ENCODE measurements at regions not wholly inside any gene's neighbourhood (a gene's known extent, or its start where the extent isn't known, plus 50 kb on each side); places are given as distances from the start of the nearest gene placed in this dataset.

GRCh38 chr3:193795062-193795690, 202.2 kb downstream of the OPA1 start:
- Histone ChIP-seq H3K79me2 (ENCODE audit: insufficient read depth, low read length) (no peaks in the 10 kb centered on the region), H3K27ac (ENCODE audit: low read length) (no peak overlapping the region), H2AFZ (ENCODE audit: low read depth, low read length) (no peak overlapping the region), H4K20me1 (ENCODE audit: insufficient read depth, low read length) (no peaks in the 10 kb centered on the region), H3K27me3 (ENCODE audit: insufficient read depth, low read length, poor library complexity) (peaks cover 10% of the 10 kb centered on the region), H3K4me1 (ENCODE audit: insufficient read depth, low read length) (no peaks in the 10 kb centered on the region), H3K4me3 (ENCODE audit: low read depth in 1 of 2, low read length in 2 of 2) (no peak overlapping the region), H3K4me2 (ENCODE audit: insufficient read depth, low read length) (no peak overlapping the region), H3K9ac (ENCODE audit: low read depth, low read length) (no peak overlapping the region), H3K36me3 (ENCODE audit: insufficient read depth, low read length) (no peaks in the 10 kb centered on the region), H3K9me3 (ENCODE audit: insufficient read depth, low read length, severe bottlenecking) (no peaks in the 10 kb centered on the region)
- TF ChIP-seq CTCF (IDR thresholded peaks at IDR 0.05; ENCODE audit: borderline replicate concordance, extremely low read depth, low read length, poor library complexity, severe bottlenecking) (no peak), EZH2 (IDR thresholded peaks at IDR 0.05; ENCODE audit: borderline replicate concordance, low read depth, low read length, severe bottlenecking) (no peak)
- ATAC-seq (ENCODE audit: insufficient read depth, low read depth) (no peak), DNase-seq (no peak)

GRCh38 chr3:193796089-193796488, 203.1 kb downstream of the OPA1 start:
- Histone ChIP-seq H3K36me3 (ENCODE audit: insufficient read depth, low read length) (no peaks in the 10 kb centered on the region), H3K4me2 (ENCODE audit: insufficient read depth, low read length) (no peak overlapping the region), H3K9me3 (ENCODE audit: insufficient read depth, low read length, severe bottlenecking) (no peaks in the 10 kb centered on the region), H3K4me3 (ENCODE audit: low read depth in 1 of 2, low read length in 2 of 2) (no peak overlapping the region), H2AFZ (ENCODE audit: low read depth, low read length) (no peak overlapping the region), H3K4me1 (ENCODE audit: insufficient read depth, low read length) (no peaks in the 10 kb centered on the region), H3K27me3 (ENCODE audit: insufficient read depth, low read length, poor library complexity) (peaks cover 12% of the 10 kb centered on the region), H3K9ac (ENCODE audit: low read depth, low read length) (no peak overlapping the region), H3K27ac (ENCODE audit: low read length) (no peak overlapping the region), H3K79me2 (ENCODE audit: insufficient read depth, low read length) (no peaks in the 10 kb centered on the region), H4K20me1 (ENCODE audit: insufficient read depth, low read length) (no peaks in the 10 kb centered on the region)
- TF ChIP-seq CTCF (IDR thresholded peaks at IDR 0.05; ENCODE audit: borderline replicate concordance, extremely low read depth, low read length, poor library complexity, severe bottlenecking) (no peak), EZH2 (IDR thresholded peaks at IDR 0.05; ENCODE audit: borderline replicate concordance, low read depth, low read length, severe bottlenecking) (no peak)
- DNase-seq (no peak), ATAC-seq (ENCODE audit: insufficient read depth, low read depth) (no peak)

- Histone ChIP-seq H2AFZ (ENCODE audit: low read depth, low read length) (no peak overlapping the region), H3K36me3 (ENCODE audit: insufficient read depth, low read length) (no peaks in the 10 kb centered on the region), H3K4me1 (ENCODE audit: insufficient read depth, low read length) (no peaks in the 10 kb centered on the region), H3K27me3 (ENCODE audit: insufficient read depth, low read length, poor library complexity) (peaks cover 12% of the 10 kb centered on the region), H3K9ac (ENCODE audit: low read depth, low read length) (no peak overlapping the region), H3K4me2 (ENCODE audit: insufficient read depth, low read length) (no peak overlapping the region), H3K27ac (ENCODE audit: low read length) (no peak overlapping the region), H3K9me3 (ENCODE audit: insufficient read depth, low read length, severe bottlenecking) (no peaks in the 10 kb centered on the region), H3K79me2 (ENCODE audit: insufficient read depth, low read length) (no peaks in the 10 kb centered on the region), H3K4me3 (ENCODE audit: low read depth in 1 of 2, low read length in 2 of 2) (no peak overlapping the region), H4K20me1 (ENCODE audit: insufficient read depth, low read length) (no peaks in the 10 kb centered on the region)
- ATAC-seq (ENCODE audit: insufficient read depth, low read depth) (no peak), DNase-seq (no peak)
- TF ChIP-seq EZH2 (IDR thresholded peaks at IDR 0.05; ENCODE audit: borderline replicate concordance, low read depth, low read length, severe bottlenecking) (no peak), CTCF (IDR thresholded peaks at IDR 0.05; ENCODE audit: borderline replicate concordance, extremely low read depth, low read length, poor library complexity, severe bottlenecking) (no peak)
Observed at GRCh38 chr3:193797566-193797965, 204.6 kb downstream of the OPA1 start.
